Stomach (tissue), 8 donors: ENCODE measurements at regions not wholly inside any gene's neighbourhood (a gene's known extent, or its start where the extent isn't known, plus 50 kb on each side); places are given as distances from the start of the nearest gene placed in this dataset.

Experiments used
- DNase-seq, 2 donors: peaks; one replicate each; pipeline versions ENCODE4 v3.0.0 to v3.0.0-alpha.2; 2013 to 2019
- H3K27ac ChIP-seq, 5 donors: fragments of 200-600 bp in 4 of 5; sonication (generic) in 4 of 5; one replicate each; pipeline ENCODE4 v1.5.1; 2013 to 2019; ENCODE audit warnings: mild to moderate bottlenecking in 1 of 5, moderate library complexity in 1 of 5
- H3K27me3 ChIP-seq, 3 donors: fragments of 200-600 bp; sonication (generic); one replicate each; pipeline ENCODE4 v1.5.1; 2017 to 2019; ENCODE audit warnings: mixed run types in 1 of 3
- H3K36me3 ChIP-seq, 4 donors: fragments of 200-600 bp; sonication (generic); 1 replicate in 3 of 4; 2 replicates in 1 of 4; pipeline ENCODE4 v1.5.1; 2016 to 2019
- H3K4me1 ChIP-seq, 4 donors: fragments of 200-600 bp; sonication (generic); one replicate each; pipeline ENCODE4 v1.5.1; 2016 to 2019
- H3K4me3 ChIP-seq, 4 donors: fragments of 200-600 bp; sonication (generic) in 3 of 4; one replicate each; pipeline ENCODE4 v1.5.1; 2016 to 2019; ENCODE audit warnings: mild to moderate bottlenecking in 1 of 4
- H3K9me3 ChIP-seq, 4 donors: fragments of 200-600 bp; sonication (generic); one replicate each; pipeline ENCODE4 v1.5.1; 2016 to 2019
- EP300 ChIP-seq: sonication (generic); formaldehyde crosslinking; IDR thresholded peaks from one replicate; pipeline ENCODE4 v1.6.1; 2017; ENCODE audit warnings: antibody characterized with exemption
- POLR2A ChIP-seq, 4 donors: fragments of 450-650 bp; IDR thresholded peaks; one replicate each; pipeline ENCODE4 v1.6.1; 2016; ENCODE audit warnings: antibody characterized with exemption in 4 of 4, control low read depth in 2 of 4, mild to moderate bottlenecking in 1 of 4, moderate library complexity in 1 of 4
- POLR2AphosphoS5 ChIP-seq, 3 donors: sonication (generic); formaldehyde crosslinking; IDR thresholded peaks; one replicate each; pipeline ENCODE4 v1.6.1; 2016; ENCODE audit warnings: antibody characterized with exemption in 3 of 3
- WGBS, 5 donors: extraction: QIAGEN DNeasy Blood & Tissue Kit in 3 of 5; methylation state at CpG; one replicate each; pipeline versions ENCODE4 v1.1.5 to v1.1.7; 2013 to 2018; 5-methylcytosine and 5-hydroxymethylcytosine counted together
- intact Hi-C: fragments of 100-400 bp; cut with DNase I; formaldehyde crosslinking; loops from one replicate; pipeline ENCODE4 v1.15.1; 2023; ENCODE audit warnings: low total_unique reads
- TF ChIP-seq, protein P1 (sequence below), 7 experiments: fragments of 450-650 bp in 4 of 7; fragments of 200-600 bp in 3 of 7; sonication (generic) in 3 of 7; IDR thresholded peaks; one replicate each; pipeline ENCODE4 v1.5.1; 2016 to 2019; ENCODE audit warnings: antibody characterized with exemption in 7 of 7, control low read depth in 2 of 7, mild to moderate bottlenecking in 1 of 7
- donor health status: healthy with polysubstance abuse.
- donor health status: Bipolar disorder and iron deficiency.
- donor health status: healthy.

GRCh38 chr11:97938789-97939188 lies 1082.0 kb upstream of the CNTN5 start:
- Histone ChIP-seq H3K4me3 (no peak overlapping the region), H3K4me1 (no peaks in the 10 kb centered on the region), H3K27me3 (no peaks in the 10 kb centered on the region), H3K27ac (no peak overlapping the region), H3K9me3 (no peaks in the 10 kb centered on the region), H3K36me3 (no peaks in the 10 kb centered on the region)
- DNase-seq: no peak
- 69 to 79% (median 74%) methylated on average over 2 of the region's 2 CpGs for WGBS, 5 donors
- intact Hi-C loops: no loop called here
- no peak for TF ChIP-seq POLR2A (IDR thresholded peaks at IDR 0.05)
- TF ChIP-seq, protein P1, sequence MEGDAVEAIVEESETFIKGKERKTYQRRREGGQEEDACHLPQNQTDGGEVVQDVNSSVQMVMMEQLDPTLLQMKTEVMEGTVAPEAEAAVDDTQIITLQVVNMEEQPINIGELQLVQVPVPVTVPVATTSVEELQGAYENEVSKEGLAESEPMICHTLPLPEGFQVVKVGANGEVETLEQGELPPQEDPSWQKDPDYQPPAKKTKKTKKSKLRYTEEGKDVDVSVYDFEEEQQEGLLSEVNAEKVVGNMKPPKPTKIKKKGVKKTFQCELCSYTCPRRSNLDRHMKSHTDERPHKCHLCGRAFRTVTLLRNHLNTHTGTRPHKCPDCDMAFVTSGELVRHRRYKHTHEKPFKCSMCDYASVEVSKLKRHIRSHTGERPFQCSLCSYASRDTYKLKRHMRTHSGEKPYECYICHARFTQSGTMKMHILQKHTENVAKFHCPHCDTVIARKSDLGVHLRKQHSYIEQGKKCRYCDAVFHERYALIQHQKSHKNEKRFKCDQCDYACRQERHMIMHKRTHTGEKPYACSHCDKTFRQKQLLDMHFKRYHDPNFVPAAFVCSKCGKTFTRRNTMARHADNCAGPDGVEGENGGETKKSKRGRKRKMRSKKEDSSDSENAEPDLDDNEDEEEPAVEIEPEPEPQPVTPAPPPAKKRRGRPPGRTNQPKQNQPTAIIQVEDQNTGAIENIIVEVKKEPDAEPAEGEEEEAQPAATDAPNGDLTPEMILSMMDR (IDR thresholded peaks at IDR 0.05): no peak
- TF ChIP-seq EP300: no peak
- TF ChIP-seq POLR2AphosphoS5 (IDR thresholded peaks at IDR 0.05): no peak

- no peaks in the 10 kb centered on the region for H3K4me1 ChIP-seq
- no peak overlapping the region for H3K27ac ChIP-seq
- peaks cover 0 to 3% (median 0%) of the 10 kb centered on the region in 4 donors for H3K9me3 ChIP-seq
- 30 to 57% (median 50%) methylated on average over 2 of the region's 2 CpGs for WGBS, 5 donors
- H3K4me3 ChIP-seq: no peak overlapping the region
- no peak for DNase-seq
- H3K27me3 ChIP-seq: no peaks in the 10 kb centered on the region
- intact Hi-C loops: no loop called here
- TF ChIP-seq, protein P1 (IDR thresholded peaks at IDR 0.05): no peak
- no peaks in the 10 kb centered on the region for H3K36me3 ChIP-seq
Measured at GRCh38 chr11:97943493-97943892, 1077.3 kb upstream of the CNTN5 start.

GRCh38 chr11:97948793-97949192 lies 1072.0 kb upstream of the CNTN5 start:
- no peaks in the 10 kb centered on the region for H3K4me1 ChIP-seq
- H3K4me3 ChIP-seq: no peak overlapping the region
- no peak for DNase-seq
- no peak overlapping the region for H3K27ac ChIP-seq
- WGBS, 5 donors: 0 to 93% (median 63%) methylated on average over 1 of the region's 1 CpG
- no peak for TF ChIP-seq EP300
- TF ChIP-seq, protein P1 (IDR thresholded peaks at IDR 0.05): no peak
- TF ChIP-seq POLR2A (IDR thresholded peaks at IDR 0.05): no peak
- TF ChIP-seq POLR2AphosphoS5 (IDR thresholded peaks at IDR 0.05): no peak
- peaks cover 0 to 23% (median 0%) of the 10 kb centered on the region in 4 donors for H3K9me3 ChIP-seq
- H3K27me3 ChIP-seq: no peaks in the 10 kb centered on the region
- no peaks in the 10 kb centered on the region for H3K36me3 ChIP-seq
- intact Hi-C loops: no loop called here

GRCh38 chr11:97955595-97955994 lies 1065.2 kb upstream of the CNTN5 start:
- Histone ChIP-seq H3K27ac (no peak overlapping the region), H3K36me3 (no peaks in the 10 kb centered on the region), H3K9me3 (peaks cover 0 to 5% (median 0%) of the 10 kb centered on the region in 4 donors), H3K4me1 (no peaks in the 10 kb centered on the region), H3K4me3 (no peak overlapping the region), H3K27me3 (no peaks in the 10 kb centered on the region)
- intact Hi-C loops: no loop called here
- WGBS, 5 donors: 59 to 77% (median 71%) methylated on average over 2 of the region's 2 CpGs
- DNase-seq: no peak
- no peak for TF ChIP-seq POLR2A (IDR thresholded peaks at IDR 0.05)
- no peak for TF ChIP-seq EP300
- TF ChIP-seq, protein P1 (IDR thresholded peaks at IDR 0.05): no peak
- no peak for TF ChIP-seq POLR2AphosphoS5 (IDR thresholded peaks at IDR 0.05)
